ENCODE measurements at regions not wholly inside any gene's neighbourhood (a gene's known extent, or its start where the extent isn't known, plus 50 kb on each side); places are given as distances from the start of the nearest gene placed in this dataset.

DNA sequence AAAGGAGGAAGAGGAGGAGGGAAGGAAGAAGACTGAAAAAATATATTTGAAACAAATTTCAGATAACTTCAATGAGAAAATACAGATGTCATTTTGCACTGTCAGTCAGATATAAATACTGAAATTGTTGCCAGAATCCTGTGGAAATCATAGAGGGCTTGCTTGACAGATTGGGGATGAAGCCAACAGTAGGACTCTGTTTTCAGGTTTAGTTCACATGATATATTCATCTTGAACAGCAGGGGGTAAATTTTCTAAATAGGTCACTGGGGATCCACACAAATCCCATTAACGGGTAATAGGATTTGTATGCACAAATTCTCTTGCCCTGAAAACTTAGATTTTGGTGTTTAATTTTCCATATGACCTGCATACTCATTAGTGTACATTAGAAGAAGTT lies 103.3 kb upstream of the PCDH18 start:
- intact Hi-C loops (cut with DNase I), result no loop called here
- H3K9me3 ChIP-seq, result no peaks in the 10 kb centered on the region
- no peaks in the 10 kb centered on the region for H3K36me3 ChIP-seq
- 63% methylated on average over 1 of the region's 1 CpG for WGBS
- DNase-seq (ENCODE audit: low spot score), result no peak
- no peaks in the 10 kb centered on the region for H3K27me3 ChIP-seq (replicated peaks; ENCODE audit: insufficient read depth)
- no peaks in the 10 kb centered on the region for H3K4me1 ChIP-seq (replicated peaks)
- H3K27ac ChIP-seq, result no peak overlapping the region
- TF ChIP-seq POLR2A (IDR thresholded peaks at IDR 0.05) (no peak), CTCF (IDR thresholded peaks at IDR 0.05) (no peak), POLR2AphosphoS5 (IDR thresholded peaks at IDR 0.05) (no peak)
- H3K4me3 ChIP-seq, result no peak overlapping the region

DNA sequence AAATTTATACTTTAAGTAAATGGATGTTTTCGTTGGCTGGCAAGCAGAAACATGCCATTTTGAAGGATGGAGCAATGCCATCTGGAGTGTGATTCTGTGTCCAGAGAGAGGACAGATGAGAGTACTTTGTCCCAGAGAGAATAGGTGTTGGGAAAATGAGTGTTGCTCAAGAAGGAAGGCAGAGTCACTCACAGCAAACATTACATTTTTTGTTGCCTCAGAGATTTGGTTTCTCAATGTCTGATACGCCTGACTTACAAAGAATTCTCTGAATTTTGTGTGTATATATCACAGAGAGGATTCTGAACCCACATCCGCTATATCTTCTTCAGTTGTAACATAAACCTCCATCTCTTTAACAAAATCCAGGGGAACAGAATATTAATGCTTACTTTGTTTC lies 102.8 kb upstream of the PCDH18 start:
- H3K4me3 ChIP-seq, result no peak overlapping the region
- no peak overlapping the region for H3K27ac ChIP-seq
- WGBS, result 67% methylated on average over 3 of the region's 3 CpGs
- no peaks in the 10 kb centered on the region for H3K9me3 ChIP-seq
- TF ChIP-seq CTCF (IDR thresholded peaks at IDR 0.05) (no peak), POLR2A (IDR thresholded peaks at IDR 0.05) (no peak), POLR2AphosphoS5 (IDR thresholded peaks at IDR 0.05) (no peak)
- H3K36me3 ChIP-seq, result no peaks in the 10 kb centered on the region
- intact Hi-C loops (cut with DNase I), result no loop called here
- no peak for DNase-seq (ENCODE audit: low spot score)
- H3K27me3 ChIP-seq (replicated peaks; ENCODE audit: insufficient read depth), result no peaks in the 10 kb centered on the region
- H3K4me1 ChIP-seq (replicated peaks), result no peaks in the 10 kb centered on the region

GRCh38 chr4:137632842-137633241 lies 100.5 kb upstream of the PCDH18 start:
- no peaks in the 10 kb centered on the region for H3K4me1 ChIP-seq (replicated peaks)
- H3K27ac ChIP-seq, result no peak overlapping the region
- H3K36me3 ChIP-seq, result no peaks in the 10 kb centered on the region
- intact Hi-C loops (cut with DNase I), result no loop called here
- 84% methylated on average over 1 of the region's 1 CpG for WGBS
- no peaks in the 10 kb centered on the region for H3K27me3 ChIP-seq (replicated peaks; ENCODE audit: insufficient read depth)
- no peak overlapping the region for H3K4me3 ChIP-seq
- H3K9me3 ChIP-seq, result no peaks in the 10 kb centered on the region
- DNase-seq (ENCODE audit: low spot score), result no peak
- TF ChIP-seq POLR2A (IDR thresholded peaks at IDR 0.05), result no peak
- no peak for TF ChIP-seq CTCF (IDR thresholded peaks at IDR 0.05)
- no peak for TF ChIP-seq POLR2AphosphoS5 (IDR thresholded peaks at IDR 0.05)

DNA sequence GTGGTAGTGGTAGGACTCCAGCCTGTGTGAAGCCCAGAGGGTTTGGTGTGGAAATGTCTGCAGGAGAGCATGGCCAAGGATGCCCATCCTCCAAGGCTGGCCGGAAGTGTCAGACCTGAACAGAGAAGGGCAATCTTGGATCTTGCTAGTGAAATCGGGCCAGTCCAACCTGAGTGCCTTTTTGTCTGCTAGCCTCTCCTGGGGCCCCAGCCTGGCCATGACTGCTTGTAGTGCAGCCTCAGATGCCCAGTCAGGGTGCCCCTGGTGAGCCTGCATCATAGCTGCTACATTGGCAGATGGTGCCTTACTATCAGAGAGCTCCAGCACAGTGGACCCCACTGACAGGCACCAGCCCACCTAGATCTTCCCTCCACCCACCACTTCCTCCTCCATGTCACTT lies 99.3 kb upstream of the PCDH18 start:
- H3K4me3 ChIP-seq, result no peak overlapping the region
- no peak overlapping the region for H3K27ac ChIP-seq
- H3K4me1 ChIP-seq (replicated peaks), result no peaks in the 10 kb centered on the region
- no peaks in the 10 kb centered on the region for H3K27me3 ChIP-seq (replicated peaks; ENCODE audit: insufficient read depth)
- no peak for DNase-seq (ENCODE audit: low spot score)
- 100% methylated on average over 2 of the region's 2 CpGs for WGBS
- intact Hi-C loops (cut with DNase I), result no loop called here
- H3K36me3 ChIP-seq, result no peaks in the 10 kb centered on the region
- H3K9me3 ChIP-seq, result no peaks in the 10 kb centered on the region
- TF ChIP-seq POLR2A (IDR thresholded peaks at IDR 0.05), result no peak
- TF ChIP-seq CTCF (IDR thresholded peaks at IDR 0.05), result no peak
- no peak for TF ChIP-seq POLR2AphosphoS5 (IDR thresholded peaks at IDR 0.05)

DNA sequence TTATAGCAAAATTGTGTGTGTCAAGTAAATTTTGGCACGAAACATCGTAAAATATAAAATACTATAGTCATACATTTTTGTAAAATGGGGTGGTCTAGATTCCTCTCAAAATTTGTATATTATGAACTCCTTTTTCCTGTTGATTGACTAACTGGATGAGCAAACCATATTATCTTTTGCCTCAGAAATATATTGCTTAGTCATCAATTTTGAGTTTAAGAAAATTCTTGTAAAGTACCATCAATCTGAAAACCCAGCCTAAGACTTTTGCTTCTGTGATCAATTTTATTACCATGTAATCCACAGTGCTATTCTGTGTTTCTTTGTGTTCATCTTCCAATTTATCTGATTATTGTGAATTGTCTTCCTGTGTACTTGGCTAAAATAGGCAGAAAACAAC lies 98.0 kb upstream of the PCDH18 start:
- no peaks in the 10 kb centered on the region for H3K27me3 ChIP-seq (replicated peaks; ENCODE audit: insufficient read depth)
- H3K4me1 ChIP-seq (replicated peaks), result no peaks in the 10 kb centered on the region
- intact Hi-C loops (cut with DNase I), result no loop called here
- no peak for DNase-seq (ENCODE audit: low spot score)
- no peaks in the 10 kb centered on the region for H3K36me3 ChIP-seq
- 98% methylated on average over 2 of the region's 2 CpGs for WGBS
- no peak for TF ChIP-seq POLR2A (IDR thresholded peaks at IDR 0.05)
- TF ChIP-seq CTCF (IDR thresholded peaks at IDR 0.05), result no peak
- no peak for TF ChIP-seq POLR2AphosphoS5 (IDR thresholded peaks at IDR 0.05)
- no peak overlapping the region for H3K27ac ChIP-seq
- no peak overlapping the region for H3K4me3 ChIP-seq
- H3K9me3 ChIP-seq, result no peaks in the 10 kb centered on the region
